ENCODE measurements at regions not wholly inside any gene's neighbourhood (a gene's known extent, or its start where the extent isn't known, plus 50 kb on each side); places are given as distances from the start of the nearest gene placed in this dataset.

DNA sequence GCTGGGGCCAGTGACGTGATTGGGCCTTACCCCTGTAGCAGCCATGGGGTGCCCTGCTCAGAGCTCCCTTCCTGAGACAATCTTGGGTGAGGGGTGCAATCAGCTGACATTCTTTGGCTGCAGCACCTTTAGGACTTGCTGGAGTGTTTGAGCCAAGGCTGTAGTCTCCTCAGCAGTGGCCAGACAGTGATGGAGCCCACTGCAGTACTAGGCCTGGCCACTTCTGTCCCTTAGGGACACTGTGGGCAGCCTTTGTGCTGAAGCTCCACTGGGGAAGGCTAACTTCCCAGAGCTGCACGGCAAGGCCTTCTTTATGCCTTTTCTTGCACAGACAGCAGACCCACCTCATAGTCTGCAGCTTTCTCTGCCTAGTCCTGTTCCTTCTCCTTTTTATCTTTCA is 284.9 kb upstream of the IGF1R start:
- H3K36me3 ChIP-seq (ENCODE audit: control insufficient read depth, insufficient read depth, low read length) = no peaks in the 10 kb centered on the region

DNA sequence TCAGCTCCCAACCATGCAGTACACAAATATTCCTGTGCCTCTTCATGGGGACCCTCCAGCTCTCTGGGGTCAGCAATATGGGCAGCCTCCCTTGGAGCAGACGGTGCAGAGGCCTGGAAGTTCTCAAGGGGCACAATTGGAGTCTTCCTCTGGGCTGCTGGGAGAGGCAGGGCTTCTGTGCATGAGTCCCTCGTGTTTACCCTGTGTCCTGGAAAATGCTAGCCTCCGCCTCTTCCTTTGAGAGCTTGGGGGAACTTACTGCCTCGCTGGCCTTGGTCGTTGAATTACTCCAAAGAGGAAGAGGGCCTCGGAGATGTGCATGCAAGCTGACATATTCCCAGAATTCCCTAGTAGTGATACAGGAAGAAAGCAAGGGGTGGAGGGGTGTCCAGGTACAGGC is 284.4 kb upstream of the IGF1R start:
- Histone ChIP-seq H3K36me3 (ENCODE audit: control insufficient read depth, insufficient read depth, low read length) (no peaks in the 10 kb centered on the region), H3K27me3 (ENCODE audit: control insufficient read depth, insufficient read depth, low read length) (no peaks in the 10 kb centered on the region), H3K79me2 (no peaks in the 10 kb centered on the region), H3K9me3 (ENCODE audit: control insufficient read depth, low read length) (no peaks in the 10 kb centered on the region), H3K4me1 (no peaks in the 10 kb centered on the region), H2AFZ (no peak overlapping the region), H3K9ac (no peak overlapping the region), H3K4me3 (ENCODE audit: low read depth, low read length) (no peak overlapping the region), H3K27ac (no peak overlapping the region), H3K4me2 (ENCODE audit: low read length) (no peak overlapping the region)
- TF ChIP-seq, protein P1, sequence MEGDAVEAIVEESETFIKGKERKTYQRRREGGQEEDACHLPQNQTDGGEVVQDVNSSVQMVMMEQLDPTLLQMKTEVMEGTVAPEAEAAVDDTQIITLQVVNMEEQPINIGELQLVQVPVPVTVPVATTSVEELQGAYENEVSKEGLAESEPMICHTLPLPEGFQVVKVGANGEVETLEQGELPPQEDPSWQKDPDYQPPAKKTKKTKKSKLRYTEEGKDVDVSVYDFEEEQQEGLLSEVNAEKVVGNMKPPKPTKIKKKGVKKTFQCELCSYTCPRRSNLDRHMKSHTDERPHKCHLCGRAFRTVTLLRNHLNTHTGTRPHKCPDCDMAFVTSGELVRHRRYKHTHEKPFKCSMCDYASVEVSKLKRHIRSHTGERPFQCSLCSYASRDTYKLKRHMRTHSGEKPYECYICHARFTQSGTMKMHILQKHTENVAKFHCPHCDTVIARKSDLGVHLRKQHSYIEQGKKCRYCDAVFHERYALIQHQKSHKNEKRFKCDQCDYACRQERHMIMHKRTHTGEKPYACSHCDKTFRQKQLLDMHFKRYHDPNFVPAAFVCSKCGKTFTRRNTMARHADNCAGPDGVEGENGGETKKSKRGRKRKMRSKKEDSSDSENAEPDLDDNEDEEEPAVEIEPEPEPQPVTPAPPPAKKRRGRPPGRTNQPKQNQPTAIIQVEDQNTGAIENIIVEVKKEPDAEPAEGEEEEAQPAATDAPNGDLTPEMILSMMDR (IDR thresholded peaks at IDR 0.05) = no peak

More for the DNA sequence above, 284.9 kb upstream of the IGF1R start:
- Histone ChIP-seq H2AFZ (no peak overlapping the region), H3K4me3 (ENCODE audit: low read depth, low read length) (no peak overlapping the region), H3K4me1 (no peaks in the 10 kb centered on the region), H3K79me2 (no peaks in the 10 kb centered on the region), H3K27ac (no peak overlapping the region), H3K9ac (no peak overlapping the region), H3K27me3 (ENCODE audit: control insufficient read depth, insufficient read depth, low read length) (no peaks in the 10 kb centered on the region), H3K4me2 (ENCODE audit: low read length) (no peak overlapping the region), H3K9me3 (ENCODE audit: control insufficient read depth, low read length) (no peaks in the 10 kb centered on the region)
- TF ChIP-seq, protein P1 (IDR thresholded peaks at IDR 0.05) = no peak

DNA sequence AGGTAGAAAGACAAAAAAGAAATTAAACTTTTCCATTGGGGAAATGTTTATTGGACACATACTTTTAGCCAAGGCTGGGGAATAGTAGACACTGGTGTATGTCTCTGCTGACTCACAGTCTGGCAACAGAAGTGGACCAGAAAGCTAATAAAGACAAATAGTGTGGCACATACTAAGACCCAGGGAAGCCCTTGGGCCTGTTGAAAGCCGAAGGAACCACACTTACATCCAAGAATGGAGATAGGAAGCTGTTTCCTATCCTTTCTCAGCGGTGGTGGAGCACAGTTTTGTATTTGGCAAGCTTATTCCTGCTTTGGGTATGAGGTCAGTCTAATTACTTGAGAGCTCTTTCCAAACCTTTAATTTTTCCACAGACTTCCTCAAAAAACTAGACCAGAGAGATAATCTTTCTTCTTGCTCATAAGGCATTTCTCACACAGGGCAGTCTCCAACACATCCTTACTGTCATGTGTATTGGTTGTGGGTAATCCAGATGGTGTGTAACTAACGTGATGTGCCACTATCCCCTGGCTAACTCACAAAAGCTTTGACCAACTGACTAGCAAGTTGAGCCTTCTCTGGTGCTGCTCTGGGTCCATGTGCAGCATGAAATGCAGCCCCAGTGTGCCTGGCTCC is 279.1 kb upstream of the IGF1R start:
- H3K4me3 ChIP-seq (ENCODE audit: low read depth, low read length) = no peak overlapping the region
- H3K27ac ChIP-seq = no peak overlapping the region
- H2AFZ ChIP-seq = no peak overlapping the region
- H3K9ac ChIP-seq = no peak overlapping the region
- no peak overlapping the region for H3K4me2 ChIP-seq (ENCODE audit: low read length)
- H3K27me3 ChIP-seq (ENCODE audit: control insufficient read depth, insufficient read depth, low read length) = no peaks in the 10 kb centered on the region
- H3K79me2 ChIP-seq = no peaks in the 10 kb centered on the region
- H3K36me3 ChIP-seq (ENCODE audit: control insufficient read depth, insufficient read depth, low read length) = no peaks in the 10 kb centered on the region
- H3K4me1 ChIP-seq = no peaks in the 10 kb centered on the region
- no peaks in the 10 kb centered on the region for H3K9me3 ChIP-seq (ENCODE audit: control insufficient read depth, low read length)
- TF ChIP-seq, protein P1 (IDR thresholded peaks at IDR 0.05) = no peak

DNA sequence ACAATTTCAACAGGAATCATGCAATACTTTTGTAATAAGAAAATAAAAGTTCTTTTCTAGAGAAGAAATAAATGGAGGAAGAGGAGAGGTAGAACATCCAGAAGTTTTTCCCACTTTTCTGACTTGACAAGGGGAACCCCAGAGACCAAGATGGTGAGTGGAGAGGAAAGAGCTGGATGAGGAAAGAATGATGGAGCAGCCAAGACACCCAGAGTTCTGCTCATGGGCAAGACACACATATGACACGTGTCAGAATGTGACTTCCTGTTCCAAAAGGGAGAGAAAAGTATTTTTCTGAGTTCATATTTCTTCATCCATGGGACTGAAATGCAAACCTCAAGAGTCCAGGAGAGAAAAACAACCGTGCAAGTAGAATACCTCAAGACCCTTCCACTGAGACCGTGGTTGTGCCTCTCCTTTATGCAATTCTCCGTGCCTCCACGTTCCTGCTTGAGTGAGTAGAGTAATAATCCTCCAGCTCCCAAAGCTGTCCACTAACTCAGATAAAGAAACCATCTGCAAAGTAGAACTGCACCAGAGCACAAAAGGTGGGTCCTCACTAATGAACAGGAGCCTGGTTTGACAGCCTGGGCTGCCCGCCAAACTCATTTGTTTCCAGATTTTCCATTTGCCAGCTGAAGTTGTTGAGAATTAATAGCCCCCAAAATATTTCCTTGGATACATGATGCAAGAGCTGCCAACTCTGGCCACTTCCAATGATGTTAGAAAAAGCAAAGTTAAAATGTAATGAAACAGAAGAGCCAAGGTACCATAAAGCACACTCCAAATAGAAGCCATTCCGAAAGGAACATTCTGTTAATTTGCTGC is 272.6 kb upstream of the IGF1R start:
- H3K4me3 ChIP-seq (ENCODE audit: low read depth, low read length) = no peak overlapping the region
- no peak overlapping the region for H3K27ac ChIP-seq
- no peak overlapping the region for H3K4me2 ChIP-seq (ENCODE audit: low read length)
- H3K9ac ChIP-seq = no peak overlapping the region
- no peaks in the 10 kb centered on the region for H3K9me3 ChIP-seq (ENCODE audit: control insufficient read depth, low read length)
- no peaks in the 10 kb centered on the region for H3K4me1 ChIP-seq
- TF ChIP-seq, protein P1 (IDR thresholded peaks at IDR 0.05) = no peak
- no peak overlapping the region for H2AFZ ChIP-seq
- H3K36me3 ChIP-seq (ENCODE audit: control insufficient read depth, insufficient read depth, low read length) = no peaks in the 10 kb centered on the region
- no peaks in the 10 kb centered on the region for H3K27me3 ChIP-seq (ENCODE audit: control insufficient read depth, insufficient read depth, low read length)
- no peaks in the 10 kb centered on the region for H3K79me2 ChIP-seq

All from parathyroid adenoma (tissue), 2 donors.